ENCODE measurements at regions not wholly inside any gene's neighbourhood (a gene's known extent, or its start where the extent isn't known, plus 50 kb on each side); places are given as distances from the start of the nearest gene placed in this dataset.

DNA sequence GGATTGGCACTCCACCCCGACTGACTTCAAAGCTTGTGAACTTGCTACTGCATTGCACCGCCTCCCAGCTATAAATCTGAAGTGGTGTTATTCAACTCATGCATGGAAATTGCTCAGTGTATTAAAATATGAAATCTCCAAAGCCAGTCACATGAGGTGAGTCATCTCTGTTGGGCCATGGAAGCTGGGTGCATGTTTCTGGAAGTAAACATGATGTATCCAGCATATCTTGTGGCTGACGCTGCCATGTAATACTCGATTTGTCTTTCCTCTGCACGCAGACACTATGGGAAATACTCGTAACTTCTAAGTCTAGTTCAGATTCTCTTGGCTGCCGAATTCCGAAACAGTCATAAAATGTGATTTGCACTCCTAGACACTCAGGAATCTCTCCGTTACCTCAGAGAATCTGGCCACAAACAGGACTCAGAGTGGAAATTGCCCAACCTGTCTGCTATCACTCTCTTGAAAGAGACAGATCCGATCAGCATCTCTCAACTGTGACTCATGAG, 154.9 kb upstream of the MPPED2 start (continued):
- TF ChIP-seq, protein P1, sequence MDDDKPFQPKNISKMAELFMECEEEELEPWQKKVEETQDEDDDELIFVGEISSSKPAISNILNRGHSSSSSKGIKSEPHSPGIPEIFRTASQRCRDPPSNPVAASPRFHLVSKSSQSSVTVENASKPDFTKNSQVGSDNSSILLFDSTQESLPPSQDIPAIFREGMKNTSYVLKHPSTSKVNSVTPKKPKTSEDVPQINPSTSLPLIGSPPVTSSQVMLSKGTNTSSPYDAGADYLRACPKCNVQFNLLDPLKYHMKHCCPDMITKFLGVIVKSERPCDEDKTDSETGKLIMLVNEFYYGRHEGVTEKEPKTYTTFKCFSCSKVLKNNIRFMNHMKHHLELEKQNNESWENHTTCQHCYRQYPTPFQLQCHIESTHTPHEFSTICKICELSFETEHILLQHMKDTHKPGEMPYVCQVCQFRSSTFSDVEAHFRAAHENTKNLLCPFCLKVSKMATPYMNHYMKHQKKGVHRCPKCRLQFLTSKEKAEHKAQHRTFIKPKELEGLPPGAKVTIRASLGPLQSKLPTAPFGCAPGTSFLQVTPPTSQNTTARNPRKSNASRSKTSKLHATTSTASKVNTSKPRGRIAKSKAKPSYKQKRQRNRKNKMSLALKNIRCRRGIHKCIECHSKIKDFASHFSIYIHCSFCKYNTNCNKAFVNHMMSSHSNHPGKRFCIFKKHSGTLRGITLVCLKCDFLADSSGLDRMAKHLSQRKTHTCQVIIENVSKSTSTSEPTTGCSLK (tag by site-specific recombination; IDR thresholded peaks at IDR 0.05): no peak
- TF ChIP-seq ZNF2 (tag by site-specific recombination; IDR thresholded peaks at IDR 0.05) (no peak), MYNN (tag by site-specific recombination; IDR thresholded peaks at IDR 0.05; ENCODE audit: borderline replicate concordance) (no peak), FEZF1 (tag by site-specific recombination; IDR thresholded peaks at IDR 0.05) (no peak), ZNF184 (tag by site-specific recombination; IDR thresholded peaks at IDR 0.05) (no peak), ZFP37 (tag by site-specific recombination; IDR thresholded peaks at IDR 0.05) (no peak), ZEB2 (tag by site-specific recombination; IDR thresholded peaks at IDR 0.05) (0 out of 2 replicates have a peak, but pooled peaks have one; percentile 46), ZBTB20 (tag by site-specific recombination; IDR thresholded peaks at IDR 0.05) (peak; percentile 63), ZNF76 (tag by site-specific recombination; IDR thresholded peaks at IDR 0.05; ENCODE audit: borderline replicate concordance, low read depth) (no peak)
- TF ChIP-seq, protein P2, sequence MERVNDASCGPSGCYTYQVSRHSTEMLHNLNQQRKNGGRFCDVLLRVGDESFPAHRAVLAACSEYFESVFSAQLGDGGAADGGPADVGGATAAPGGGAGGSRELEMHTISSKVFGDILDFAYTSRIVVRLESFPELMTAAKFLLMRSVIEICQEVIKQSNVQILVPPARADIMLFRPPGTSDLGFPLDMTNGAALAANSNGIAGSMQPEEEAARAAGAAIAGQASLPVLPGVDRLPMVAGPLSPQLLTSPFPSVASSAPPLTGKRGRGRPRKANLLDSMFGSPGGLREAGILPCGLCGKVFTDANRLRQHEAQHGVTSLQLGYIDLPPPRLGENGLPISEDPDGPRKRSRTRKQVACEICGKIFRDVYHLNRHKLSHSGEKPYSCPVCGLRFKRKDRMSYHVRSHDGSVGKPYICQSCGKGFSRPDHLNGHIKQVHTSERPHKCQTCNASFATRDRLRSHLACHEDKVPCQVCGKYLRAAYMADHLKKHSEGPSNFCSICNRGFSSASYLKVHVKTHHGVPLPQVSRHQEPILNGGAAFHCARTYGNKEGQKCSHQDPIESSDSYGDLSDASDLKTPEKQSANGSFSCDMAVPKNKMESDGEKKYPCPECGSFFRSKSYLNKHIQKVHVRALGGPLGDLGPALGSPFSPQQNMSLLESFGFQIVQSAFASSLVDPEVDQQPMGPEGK (tag by site-specific recombination; IDR thresholded peaks at IDR 0.05): no peak
- TF ChIP-seq, protein P3, sequence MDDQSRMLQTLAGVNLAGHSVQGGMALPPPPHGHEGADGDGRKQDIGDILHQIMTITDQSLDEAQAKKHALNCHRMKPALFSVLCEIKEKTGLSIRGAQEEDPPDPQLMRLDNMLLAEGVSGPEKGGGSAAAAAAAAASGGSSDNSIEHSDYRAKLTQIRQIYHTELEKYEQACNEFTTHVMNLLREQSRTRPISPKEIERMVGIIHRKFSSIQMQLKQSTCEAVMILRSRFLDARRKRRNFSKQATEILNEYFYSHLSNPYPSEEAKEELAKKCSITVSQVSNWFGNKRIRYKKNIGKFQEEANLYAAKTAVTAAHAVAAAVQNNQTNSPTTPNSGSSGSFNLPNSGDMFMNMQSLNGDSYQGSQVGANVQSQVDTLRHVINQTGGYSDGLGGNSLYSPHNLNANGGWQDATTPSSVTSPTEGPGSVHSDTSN (CRISPR knock-in tag; IDR thresholded peaks at IDR 0.05): no peak

DNA sequence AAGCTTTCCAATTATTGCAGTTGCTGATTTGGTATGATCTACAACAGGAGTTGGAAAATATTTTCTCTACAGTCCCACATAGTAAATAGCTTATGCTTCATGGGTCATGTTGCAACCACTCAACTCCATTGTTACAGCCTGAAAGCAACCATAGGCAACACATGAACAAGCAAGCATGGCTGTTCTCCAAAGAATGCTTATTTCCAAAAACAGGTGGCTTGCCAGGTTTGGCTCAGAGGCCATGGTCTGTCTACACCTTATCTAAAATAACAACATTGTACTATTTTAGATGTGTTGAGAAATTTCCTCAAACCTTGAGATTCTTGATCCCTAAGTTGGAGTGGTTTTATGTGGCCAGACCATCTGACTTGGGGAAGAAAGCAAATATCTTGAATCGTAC, 153.9 kb upstream of the MPPED2 start:
- ChIA-PET POLR2A (no interaction called here), CTCF (no interaction called here)
- no peak overlapping the region for H3K27ac ChIP-seq (ENCODE audit: extremely low read depth, low read depth, low read length)
- H3K9me3 ChIP-seq (ENCODE audit: control insufficient read depth, insufficient read depth, low read depth, low read length): no peaks in the 10 kb centered on the region
- no peaks in the 10 kb centered on the region for H3K4me1 ChIP-seq (ENCODE audit: control insufficient read depth, insufficient read depth, low read length)
- H3K4me3 ChIP-seq (ENCODE audit: low read depth, low read length): no peak overlapping the region
- no peak for TF ChIP-seq ZNF335 (tag by site-specific recombination; conservative IDR thresholded peaks at IDR 0.05)
- no peak for TF ChIP-seq SP7 (tag by site-specific recombination; IDR thresholded peaks at IDR 0.05)
- TF ChIP-seq, protein P4, sequence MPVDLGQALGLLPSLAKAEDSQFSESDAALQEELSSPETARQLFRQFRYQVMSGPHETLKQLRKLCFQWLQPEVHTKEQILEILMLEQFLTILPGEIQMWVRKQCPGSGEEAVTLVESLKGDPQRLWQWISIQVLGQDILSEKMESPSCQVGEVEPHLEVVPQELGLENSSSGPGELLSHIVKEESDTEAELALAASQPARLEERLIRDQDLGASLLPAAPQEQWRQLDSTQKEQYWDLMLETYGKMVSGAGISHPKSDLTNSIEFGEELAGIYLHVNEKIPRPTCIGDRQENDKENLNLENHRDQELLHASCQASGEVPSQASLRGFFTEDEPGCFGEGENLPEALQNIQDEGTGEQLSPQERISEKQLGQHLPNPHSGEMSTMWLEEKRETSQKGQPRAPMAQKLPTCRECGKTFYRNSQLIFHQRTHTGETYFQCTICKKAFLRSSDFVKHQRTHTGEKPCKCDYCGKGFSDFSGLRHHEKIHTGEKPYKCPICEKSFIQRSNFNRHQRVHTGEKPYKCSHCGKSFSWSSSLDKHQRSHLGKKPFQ (tag by site-specific recombination; IDR thresholded peaks at IDR 0.05): no peak
- no peaks in the 10 kb centered on the region for H3K36me3 ChIP-seq (ENCODE audit: control insufficient read depth in 2 of 2, insufficient read depth in 1 of 2, low read length in 2 of 2)

DNA sequence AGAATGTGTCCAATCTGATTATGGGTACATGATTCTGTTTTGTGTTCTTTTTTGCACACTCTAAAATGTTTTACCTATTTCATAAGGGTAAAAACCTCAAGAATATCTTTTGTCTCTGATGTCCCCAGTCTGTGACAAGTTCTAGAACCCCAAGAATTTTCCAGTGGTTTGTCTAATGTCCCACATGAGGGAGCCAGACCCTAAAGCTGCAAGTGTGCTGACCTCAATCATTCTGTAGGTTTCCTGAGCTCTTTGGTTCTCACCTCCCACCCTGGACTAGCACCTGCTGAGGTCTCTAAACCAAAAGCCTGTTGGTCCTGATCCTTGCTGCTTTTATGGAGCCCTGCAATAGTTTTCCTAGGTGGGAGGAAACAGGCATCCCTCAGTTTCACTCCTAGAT, 149.8 kb upstream of the MPPED2 start:
- H3K27ac ChIP-seq (ENCODE audit: extremely low read depth, low read depth, low read length): no peak overlapping the region
- no peaks in the 10 kb centered on the region for H3K4me1 ChIP-seq (ENCODE audit: control insufficient read depth, insufficient read depth, low read length)
- H3K4me3 ChIP-seq (ENCODE audit: low read depth, low read length): no peak overlapping the region
- no peaks in the 10 kb centered on the region for H3K36me3 ChIP-seq (ENCODE audit: control insufficient read depth in 2 of 2, insufficient read depth in 1 of 2, low read length in 2 of 2)
- POLR2A ChIA-PET: no interaction called here
- CTCF ChIA-PET: interaction anchor here (1.0 kb wide), 1 partner anchor 117 kb away, joined by 4 read pairs; no protein-coding TSS in a partner anchor
- no peaks in the 10 kb centered on the region for H3K9me3 ChIP-seq (ENCODE audit: control insufficient read depth, insufficient read depth, low read depth, low read length)
- no peak for TF ChIP-seq ZNF302 (tag by site-specific recombination; IDR thresholded peaks at IDR 0.05; ENCODE audit: low read depth)
- TF ChIP-seq, protein P5, sequence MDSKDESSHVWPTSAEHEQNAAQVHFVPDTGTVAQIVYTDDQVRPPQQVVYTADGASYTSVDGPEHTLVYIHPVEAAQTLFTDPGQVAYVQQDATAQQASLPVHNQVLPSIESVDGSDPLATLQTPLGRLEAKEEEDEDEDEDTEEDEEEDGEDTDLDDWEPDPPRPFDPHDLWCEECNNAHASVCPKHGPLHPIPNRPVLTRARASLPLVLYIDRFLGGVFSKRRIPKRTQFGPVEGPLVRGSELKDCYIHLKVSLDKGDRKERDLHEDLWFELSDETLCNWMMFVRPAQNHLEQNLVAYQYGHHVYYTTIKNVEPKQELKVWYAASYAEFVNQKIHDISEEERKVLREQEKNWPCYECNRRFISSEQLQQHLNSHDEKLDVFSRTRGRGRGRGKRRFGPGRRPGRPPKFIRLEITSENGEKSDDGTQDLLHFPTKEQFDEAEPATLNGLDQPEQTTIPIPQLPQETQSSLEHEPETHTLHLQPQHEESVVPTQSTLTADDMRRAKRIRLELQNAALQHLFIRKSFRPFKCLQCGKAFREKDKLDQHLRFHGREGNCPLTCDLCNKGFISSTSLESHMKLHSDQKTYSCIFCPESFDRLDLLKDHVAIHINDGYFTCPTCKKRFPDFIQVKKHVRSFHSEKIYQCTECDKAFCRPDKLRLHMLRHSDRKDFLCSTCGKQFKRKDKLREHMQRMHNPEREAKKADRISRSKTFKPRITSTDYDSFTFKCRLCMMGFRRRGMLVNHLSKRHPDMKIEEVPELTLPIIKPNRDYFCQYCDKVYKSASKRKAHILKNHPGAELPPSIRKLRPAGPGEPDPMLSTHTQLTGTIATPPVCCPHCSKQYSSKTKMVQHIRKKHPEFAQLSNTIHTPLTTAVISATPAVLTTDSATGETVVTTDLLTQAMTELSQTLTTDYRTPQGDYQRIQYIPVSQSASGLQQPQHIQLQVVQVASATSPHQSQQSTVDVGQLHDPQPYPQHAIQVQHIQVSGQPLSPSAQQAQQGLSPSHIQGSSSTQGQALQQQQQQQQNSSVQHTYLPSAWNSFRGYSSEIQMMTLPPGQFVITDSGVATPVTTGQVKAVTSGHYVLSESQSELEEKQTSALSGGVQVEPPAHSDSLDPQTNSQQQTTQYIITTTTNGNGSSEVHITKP (tag by site-specific recombination; IDR thresholded peaks at IDR 0.05): no peak
- TF ChIP-seq, protein P1 (tag by site-specific recombination; IDR thresholded peaks at IDR 0.05): no peak
- no peak for TF ChIP-seq ZNF585B (tag by site-specific recombination; IDR thresholded peaks at IDR 0.05)
- no peak for TF ChIP-seq ZBTB20 (tag by site-specific recombination; IDR thresholded peaks at IDR 0.05)
- TF ChIP-seq ZBTB17 (tag by site-specific recombination; IDR thresholded peaks at IDR 0.05): no peak
- TF ChIP-seq, protein P6, sequence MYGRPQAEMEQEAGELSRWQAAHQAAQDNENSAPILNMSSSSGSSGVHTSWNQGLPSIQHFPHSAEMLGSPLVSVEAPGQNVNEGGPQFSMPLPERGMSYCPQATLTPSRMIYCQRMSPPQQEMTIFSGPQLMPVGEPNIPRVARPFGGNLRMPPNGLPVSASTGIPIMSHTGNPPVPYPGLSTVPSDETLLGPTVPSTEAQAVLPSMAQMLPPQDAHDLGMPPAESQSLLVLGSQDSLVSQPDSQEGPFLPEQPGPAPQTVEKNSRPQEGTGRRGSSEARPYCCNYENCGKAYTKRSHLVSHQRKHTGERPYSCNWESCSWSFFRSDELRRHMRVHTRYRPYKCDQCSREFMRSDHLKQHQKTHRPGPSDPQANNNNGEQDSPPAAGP (tag by site-specific recombination; IDR thresholded peaks at IDR 0.05): no peak

Data from HEK293 (cell line).